GM12892 (cell line): ENCODE measurements at regions not wholly inside any gene's neighbourhood (a gene's known extent, or its start where the extent isn't known, plus 50 kb on each side); places are given as distances from the start of the nearest gene placed in this dataset.

Experiments
- DNase-seq: peaks from one replicate; pipeline ENCODE4 v3.0.0; 2011; ENCODE audit not compliant: insufficient read length
- FAIRE-seq: peaks from 2 replicates; lab custom pipeline; 2011; peaks lifted over from hg19 to GRCh38; lab: Jason Lieb, UNC
- POLR2A ChIP-seq: IDR thresholded peaks from 2 replicates; pipeline ENCODE4 v1.6.1; 2011; ENCODE audit warnings: low read depth, low read length, control low read depth
- POLR2AphosphoS5 ChIP-seq: IDR thresholded peaks from 2 replicates; pipeline ENCODE4 v1.6.1; 2011; ENCODE audit warnings: low read depth, low read length, control low read depth
- TAF1 ChIP-seq: IDR thresholded peaks from 2 replicates; pipeline ENCODE4 v1.6.1; 2011; ENCODE audit warnings: low read depth, mild to moderate bottlenecking, control low read depth, low read length, borderline replicate concordance

GRCh38 chr22:47283616-47284270 is 521.3 kb downstream of the TBC1D22A start:
- TF ChIP-seq POLR2AphosphoS5: no peak
- FAIRE-seq: no peak
- no peak for DNase-seq

GRCh38 chr22:47282851-47283250 is 520.4 kb downstream of the TBC1D22A start:
- no peak for DNase-seq
- FAIRE-seq: no peak
- TF ChIP-seq POLR2A (no peak), POLR2AphosphoS5 (no peak), TAF1 (no peak)

GRCh38 chr22:47282366-47282765 is 519.9 kb downstream of the TBC1D22A start:
- DNase-seq (no peak), FAIRE-seq (no peak)
- TF ChIP-seq TAF1 (no peak), POLR2A (no peak), POLR2AphosphoS5 (no peak)

GRCh38 chr22:47281126-47282106 is 519.0 kb downstream of the TBC1D22A start:
- TF ChIP-seq POLR2AphosphoS5: no peak
- TF ChIP-seq TAF1: no peak
- no peak for TF ChIP-seq POLR2A
- FAIRE-seq: no peak
- no peak for DNase-seq

DNA sequence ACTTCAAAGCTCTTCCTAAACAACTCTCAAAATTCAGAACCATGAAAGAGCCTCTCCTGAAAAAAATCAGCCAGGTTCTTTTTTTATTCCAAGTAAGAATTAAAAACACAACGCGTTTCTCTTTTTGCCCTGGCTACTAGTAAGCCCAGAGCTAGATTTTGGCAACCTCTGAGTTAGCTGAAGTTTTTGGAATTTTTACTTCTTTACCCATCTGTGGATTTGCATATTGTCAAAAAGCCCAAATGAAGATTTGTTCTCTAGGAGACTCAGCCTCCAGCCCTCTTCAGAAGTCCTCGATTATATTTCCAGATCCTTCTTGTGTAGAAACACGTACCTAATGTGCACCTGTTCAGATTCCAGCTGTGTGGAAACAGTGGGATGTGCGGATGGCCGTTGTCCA is 517.9 kb downstream of the TBC1D22A start:
- TF ChIP-seq TAF1 (no peak), POLR2AphosphoS5 (no peak), POLR2A (no peak)
- FAIRE-seq: no peak
- DNase-seq: no peak

GRCh38 chr22:47279746-47280145 is 517.3 kb downstream of the TBC1D22A start:
- FAIRE-seq (no peak), DNase-seq (no peak)
- TF ChIP-seq POLR2A: no peak
- no peak for TF ChIP-seq TAF1
- no peak for TF ChIP-seq POLR2AphosphoS5

- no peak for FAIRE-seq
- DNase-seq: no peak
- TF ChIP-seq POLR2A (no peak), POLR2AphosphoS5 (no peak), TAF1 (no peak)
Measured at GRCh38 chr22:47279337-47279736, 516.9 kb downstream of the TBC1D22A start.

DNA sequence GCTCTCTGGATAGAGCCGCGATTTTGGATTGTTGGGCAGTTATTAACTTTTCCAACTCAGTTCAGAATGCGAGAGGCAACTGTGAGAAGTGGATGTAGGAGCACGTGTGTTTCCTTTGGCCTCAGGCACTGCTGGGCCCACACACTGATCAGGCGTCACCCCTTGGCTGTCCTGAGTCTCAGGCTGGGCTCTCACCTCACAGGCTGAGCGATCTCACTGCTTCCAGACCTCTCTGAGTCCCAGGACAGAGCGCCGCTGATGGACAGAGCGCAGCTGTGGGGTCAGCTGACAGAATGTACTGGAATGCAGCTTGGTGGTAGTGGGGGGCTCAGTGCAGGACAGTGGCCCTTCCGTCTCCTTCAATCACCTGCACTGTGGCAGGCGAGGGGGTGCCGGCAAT is 516.2 kb downstream of the TBC1D22A start:
- TF ChIP-seq POLR2AphosphoS5 (no peak), POLR2A (no peak), TAF1 (no peak)
- no peak for FAIRE-seq
- no peak for DNase-seq

DNA sequence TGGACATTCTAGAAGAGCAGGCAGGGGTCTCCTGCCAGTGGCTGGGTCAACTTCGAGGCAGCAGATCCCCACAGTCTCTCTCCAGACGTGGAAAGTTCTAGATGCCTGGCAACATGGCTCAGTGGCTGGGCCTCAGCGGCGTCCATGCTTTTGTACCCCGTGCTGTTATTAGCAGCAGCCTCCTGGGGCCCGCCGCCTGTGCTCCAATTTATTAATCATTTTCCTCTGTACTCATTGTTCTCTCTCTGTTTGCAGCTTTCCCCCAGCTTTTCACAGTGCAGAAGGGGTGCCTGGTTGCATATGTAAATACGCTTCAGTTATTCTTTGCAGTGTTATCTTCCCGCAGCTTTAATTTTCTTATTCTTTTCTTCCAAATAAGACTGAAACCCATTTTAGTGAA is 515.1 kb downstream of the TBC1D22A start:
- no peak for FAIRE-seq
- no peak for TF ChIP-seq POLR2A
- DNase-seq: no peak

DNA sequence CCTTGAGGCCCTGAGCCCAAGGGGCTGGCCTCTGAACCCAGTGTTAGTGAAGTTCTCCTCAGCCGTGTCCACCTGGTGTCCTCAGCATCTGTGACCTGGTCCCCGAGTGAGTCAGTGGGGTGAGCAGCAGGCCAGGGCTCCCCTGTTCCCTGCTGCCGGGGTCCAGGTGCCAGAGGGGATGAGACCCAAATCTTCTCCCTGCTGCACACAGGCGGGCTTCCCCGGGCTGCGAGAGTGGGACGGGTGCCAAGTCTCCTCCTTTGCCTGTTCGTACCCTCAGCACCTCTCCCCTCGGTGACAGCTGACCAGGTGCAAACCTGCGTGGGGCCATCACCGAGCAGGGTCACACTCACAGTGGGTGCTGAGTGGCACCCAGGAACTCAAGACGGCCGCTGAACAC is 514.5 kb downstream of the TBC1D22A start:
- FAIRE-seq (no peak), DNase-seq (no peak)
- TF ChIP-seq TAF1: no peak
- TF ChIP-seq POLR2AphosphoS5: no peak
- no peak for TF ChIP-seq POLR2A

DNA sequence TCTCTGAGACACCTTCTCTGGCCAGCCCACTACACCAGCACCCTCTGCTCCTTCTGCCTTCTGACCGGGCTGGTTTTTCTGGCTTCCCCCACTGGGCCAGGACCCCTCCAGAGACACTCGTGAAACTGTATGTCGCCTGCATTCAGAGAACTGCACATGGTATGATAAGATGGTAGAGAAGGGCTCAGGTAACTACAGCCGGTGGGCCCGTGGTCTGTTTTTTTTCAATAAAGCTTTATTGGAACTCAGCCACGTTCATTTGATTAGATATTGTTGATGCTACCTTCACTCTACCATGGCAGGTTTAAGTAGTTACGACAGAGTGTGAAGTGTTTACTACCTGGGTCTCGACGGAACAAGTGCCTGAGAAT is 514.0 kb downstream of the TBC1D22A start:
- TF ChIP-seq POLR2A (no peak), POLR2AphosphoS5 (no peak), TAF1 (no peak)
- FAIRE-seq: no peak
- DNase-seq: no peak

GRCh38 chr22:47275605-47276449 is 513.4 kb downstream of the TBC1D22A start:
- FAIRE-seq (no peak), DNase-seq (no peak)
- no peak for TF ChIP-seq POLR2A
- no peak for TF ChIP-seq POLR2AphosphoS5
- no peak for TF ChIP-seq TAF1
